Activated T-helper 2 cell treated with anti-CD3 and anti-CD28 coated beads, Interferon-gamma antibody, Interleukin-2, Interleukin-4, amounts not matched to agents 10 μg/mL and 5 μg/mL and 100 μg/mL, durations not matched to agents 14 hours and 24 hours and 36 hours (primary cell): ENCODE measurements at regions not wholly inside any gene's neighbourhood (a gene's known extent, or its start where the extent isn't known, plus 50 kb on each side); places are given as distances from the start of the nearest gene placed in this dataset.
A peak's percentile ranks its signal among the peaks of the same experiment; 100 is the strongest.
"Not testable (repeated sequence)": the region's sequence is repeated elsewhere in the genome, so short reads cannot be mapped to it uniquely, and the experiment has no call there.

Experiments
- DNase-seq: peaks from one replicate; pipeline ENCODE4 v3.0.0; 2021; ENCODE audit warnings: low spot score
- H3K27ac Mint-ChIP-seq: one replicate; pipeline ENCODE4 v1.8.0; 2021; ENCODE audit warnings: mixed read lengths
- H3K27me3 Mint-ChIP-seq: one replicate; pipeline ENCODE4 v1.8.0; 2021; ENCODE audit warnings: low read depth, mixed read lengths
- H3K36me3 Mint-ChIP-seq: one replicate; pipeline ENCODE4 v1.8.0; 2021; ENCODE audit warnings: low read depth, mixed read lengths
- H3K4me1 Mint-ChIP-seq: one replicate; pipeline ENCODE4 v1.8.0; 2021; ENCODE audit warnings: low read depth, mixed read lengths
- H3K4me3 Mint-ChIP-seq: one replicate; pipeline ENCODE4 v1.8.0; 2021; ENCODE audit warnings: low read depth, mild to moderate bottlenecking, moderate library complexity, mixed read lengths
- H3K9me3 Mint-ChIP-seq: one replicate; pipeline ENCODE4 v1.8.0; 2021; ENCODE audit warnings: mixed read lengths
- intact Hi-C: fragments of 100-400 bp; cut with micrococcal nuclease; formaldehyde crosslinking; loops from one replicate; pipeline ENCODE4 v1.15.1; 2023

- H3K27me3 Mint-ChIP-seq, DNase-seq, H3K4me1 Mint-ChIP-seq, H3K4me3 Mint-ChIP-seq, H3K27ac Mint-ChIP-seq, H3K36me3 Mint-ChIP-seq, intact Hi-C loops: not testable (repeated sequence)
- H3K9me3 Mint-ChIP-seq, result peaks cover 30% of the 10 kb centered on the region
These were observed 1879.4 kb upstream of the CELF4 start for GRCh38 chr18:39444957-39445356.

DNA sequence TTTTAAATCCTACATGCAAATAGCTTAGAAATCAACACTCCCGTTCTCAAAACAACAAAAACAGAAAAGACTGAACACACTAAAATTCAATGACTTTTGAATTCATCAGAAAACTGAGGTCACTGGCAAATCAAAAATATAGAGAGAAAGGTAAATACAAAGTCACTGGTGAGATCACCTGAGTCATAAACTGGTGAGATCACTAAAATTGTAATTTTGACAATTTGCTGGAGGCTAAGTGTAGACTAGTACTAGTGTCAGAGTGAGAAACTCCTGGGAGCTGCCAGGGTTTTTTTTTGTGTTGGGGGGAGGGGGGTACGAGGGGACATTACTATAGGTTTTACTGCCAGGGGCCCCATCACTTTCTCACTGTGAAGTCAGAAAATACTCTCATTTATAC is 1876.0 kb upstream of the CELF4 start:
- Mint-ChIP-seq H3K36me3 (no peaks in the 10 kb centered on the region), H3K27ac (no peak overlapping the region), H3K4me1 (peaks cover 3% of the 10 kb centered on the region), H3K9me3 (peaks cover 39% of the 10 kb centered on the region), H3K4me3 (no peak overlapping the region), H3K27me3 (no peaks in the 10 kb centered on the region)
- intact Hi-C loops, result no loop called here
- no peak for DNase-seq

DNA sequence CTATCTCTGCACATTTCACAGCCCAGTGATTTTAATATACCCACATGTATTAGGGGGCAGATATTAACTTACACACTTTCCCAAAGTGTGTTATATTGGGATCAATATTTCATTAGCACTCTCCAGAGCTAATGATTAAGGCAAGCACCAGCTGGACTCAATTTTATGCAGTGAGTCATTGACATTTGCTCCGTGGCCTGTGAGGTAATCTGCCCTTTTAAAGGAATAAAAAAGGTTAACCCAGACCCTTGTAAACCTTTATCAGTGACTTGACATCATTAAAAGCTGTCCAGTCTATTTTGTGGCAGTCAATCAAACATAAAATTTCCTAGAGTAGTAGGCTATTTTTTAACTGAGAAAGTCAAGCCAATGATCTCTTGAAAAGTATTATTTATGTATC is 1870.4 kb upstream of the CELF4 start:
- Mint-ChIP-seq H3K4me1 (no peaks in the 10 kb centered on the region), H3K4me3 (no peak overlapping the region), H3K36me3 (no peaks in the 10 kb centered on the region), H3K27me3 (no peaks in the 10 kb centered on the region), H3K27ac (no peak overlapping the region), H3K9me3 (peaks cover 12% of the 10 kb centered on the region)
- intact Hi-C loops, result no loop called here
- DNase-seq, result no peak

DNA sequence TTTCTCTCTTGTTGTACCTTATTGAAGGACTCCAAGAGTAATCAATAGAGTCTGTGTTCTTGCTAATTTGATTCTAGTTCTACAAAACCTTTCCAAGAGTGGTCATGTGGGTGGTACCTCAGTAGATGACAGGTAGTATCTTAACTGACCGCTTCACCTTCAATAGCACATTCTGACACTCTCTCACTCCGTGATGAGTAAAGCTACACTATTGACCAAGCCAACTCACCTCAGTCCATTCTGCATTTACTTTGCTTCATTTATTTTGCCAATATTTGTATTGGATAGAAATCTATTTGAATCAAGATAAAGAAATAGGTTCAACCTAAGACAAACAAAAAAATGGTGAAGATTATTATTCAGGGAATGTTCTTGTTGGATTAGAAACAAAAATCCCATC is 1869.6 kb upstream of the CELF4 start:
- Mint-ChIP-seq H3K36me3 (no peaks in the 10 kb centered on the region), H3K4me3 (no peak overlapping the region), H3K4me1 (no peaks in the 10 kb centered on the region), H3K27me3 (no peaks in the 10 kb centered on the region), H3K27ac (no peak overlapping the region), H3K9me3 (peaks cover 12% of the 10 kb centered on the region)
- DNase-seq, result no peak
- intact Hi-C loops, result no loop called here

DNA sequence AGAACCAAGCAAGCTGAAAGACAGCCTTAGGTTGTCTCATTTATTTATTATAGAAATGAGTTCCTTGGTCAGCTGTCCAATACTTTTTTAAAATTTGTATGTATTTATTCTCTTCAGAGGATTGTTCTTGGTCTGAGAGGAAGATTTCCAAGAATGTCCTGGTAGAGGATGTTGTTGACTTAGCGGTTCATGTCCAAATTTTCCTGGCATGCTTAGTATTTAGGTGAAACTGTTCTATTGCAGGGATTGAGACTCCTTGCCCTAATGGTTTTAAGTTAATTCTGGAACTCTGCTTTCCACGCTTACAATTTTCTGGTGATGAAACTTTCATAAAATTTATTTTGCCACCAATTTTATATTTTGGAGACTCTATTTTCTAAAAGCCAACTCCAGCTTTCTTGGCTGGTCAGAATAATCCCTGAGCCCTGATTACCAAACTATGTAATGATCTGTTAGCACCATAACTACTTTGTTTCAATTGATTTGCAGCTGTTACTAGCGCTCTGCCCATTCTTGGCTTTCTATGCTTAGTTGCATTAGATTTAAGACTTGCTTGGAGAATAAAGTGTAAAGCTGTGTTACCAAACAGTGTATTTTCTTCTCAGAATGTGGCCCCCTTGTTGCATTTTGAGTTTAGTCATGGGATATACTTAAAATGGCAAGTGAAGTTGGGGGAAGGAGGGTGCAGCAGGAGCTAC is 1868.8 kb upstream of the CELF4 start:
- no peak for DNase-seq
- no peaks in the 10 kb centered on the region for H3K27me3 Mint-ChIP-seq
- no peaks in the 10 kb centered on the region for H3K36me3 Mint-ChIP-seq
- intact Hi-C loops, result no loop called here
- H3K4me1 Mint-ChIP-seq, result no peaks in the 10 kb centered on the region
- peaks cover 12% of the 10 kb centered on the region for H3K9me3 Mint-ChIP-seq
- no peak overlapping the region for H3K27ac Mint-ChIP-seq
- H3K4me3 Mint-ChIP-seq, result no peak overlapping the region

DNA sequence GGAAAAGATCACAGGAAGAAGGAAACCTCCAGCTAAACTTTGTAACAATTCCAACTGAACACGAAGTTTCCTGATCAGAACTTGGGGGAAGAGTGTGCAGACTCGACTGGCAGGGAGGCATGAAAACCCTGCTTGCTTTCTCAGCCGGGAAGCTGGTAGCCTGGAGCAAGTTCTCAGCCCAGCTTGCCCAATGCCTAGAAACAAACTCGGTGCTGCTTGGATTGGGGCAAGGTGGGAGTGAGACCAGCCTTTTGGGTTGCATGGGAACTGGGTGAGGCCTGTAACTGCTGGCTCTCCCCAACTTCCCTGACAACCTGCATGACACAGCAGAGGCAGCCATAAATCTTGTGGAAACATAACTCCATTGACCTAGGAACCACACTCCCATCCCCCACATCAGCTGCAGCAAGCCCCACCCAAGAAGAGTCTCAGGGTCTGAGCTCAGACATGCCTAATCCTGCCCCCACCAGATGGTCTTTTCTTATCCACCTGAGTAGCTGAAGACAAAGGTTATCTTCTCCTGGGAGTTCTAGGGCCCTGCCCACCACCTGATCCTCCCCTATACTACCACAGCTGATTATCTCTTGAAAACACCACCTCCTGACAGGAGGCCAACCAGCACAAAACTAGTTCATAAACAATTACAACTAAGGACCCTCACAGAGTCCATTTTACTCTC is 1859.7 kb upstream of the CELF4 start:
- no peak for DNase-seq
- no peaks in the 10 kb centered on the region for H3K27me3 Mint-ChIP-seq
- no peak overlapping the region for H3K27ac Mint-ChIP-seq
- H3K4me3 Mint-ChIP-seq, result no peak overlapping the region
- peaks cover 19% of the 10 kb centered on the region for H3K9me3 Mint-ChIP-seq
- intact Hi-C loops, result no loop called here
- H3K36me3 Mint-ChIP-seq, result no peaks in the 10 kb centered on the region
- H3K4me1 Mint-ChIP-seq, result no peaks in the 10 kb centered on the region

DNA sequence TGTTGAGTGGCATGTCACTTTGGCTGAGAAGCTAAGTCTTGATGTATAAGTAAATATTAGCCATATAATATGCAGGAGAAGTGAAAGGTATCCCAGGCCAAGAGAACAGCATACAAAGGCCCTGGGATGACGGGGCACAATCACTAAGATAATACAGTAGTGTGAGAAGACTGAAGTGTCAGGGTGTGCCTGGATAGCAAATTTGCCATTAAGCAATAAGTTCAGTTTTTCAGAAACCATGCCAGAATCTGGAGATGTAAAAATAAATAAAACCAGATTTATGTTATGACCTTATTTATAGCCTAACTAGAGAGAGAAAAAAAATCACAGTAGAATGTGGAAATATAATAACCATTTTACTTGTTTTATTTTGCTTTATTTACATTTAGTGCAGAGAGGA is 1858.7 kb upstream of the CELF4 start:
- H3K36me3 Mint-ChIP-seq, result no peaks in the 10 kb centered on the region

GRCh38 chr18:39421276-39421675 is 1855.7 kb upstream of the CELF4 start:
- H3K4me3 Mint-ChIP-seq, result no peak overlapping the region
- intact Hi-C loops, result no loop called here
- peaks cover 8% of the 10 kb centered on the region for H3K9me3 Mint-ChIP-seq
- no peaks in the 10 kb centered on the region for H3K36me3 Mint-ChIP-seq
- H3K4me1 Mint-ChIP-seq, result no peaks in the 10 kb centered on the region
- H3K27me3 Mint-ChIP-seq, result no peaks in the 10 kb centered on the region
- no peak overlapping the region for H3K27ac Mint-ChIP-seq
- DNase-seq, result no peak

More for the DNA sequence above, 1858.7 kb upstream of the CELF4 start:
- intact Hi-C loops, result no loop called here
- no peak overlapping the region for H3K4me3 Mint-ChIP-seq
- DNase-seq, result no peak
- no peaks in the 10 kb centered on the region for H3K4me1 Mint-ChIP-seq
- no peak overlapping the region for H3K27ac Mint-ChIP-seq
- no peaks in the 10 kb centered on the region for H3K27me3 Mint-ChIP-seq
- H3K9me3 Mint-ChIP-seq, result peaks cover 19% of the 10 kb centered on the region

- peaks cover 2% of the 10 kb centered on the region for H3K4me1 Mint-ChIP-seq
- intact Hi-C loops, result no loop called here
- H3K27me3 Mint-ChIP-seq, result no peaks in the 10 kb centered on the region
- no peak overlapping the region for H3K27ac Mint-ChIP-seq
- H3K9me3 Mint-ChIP-seq, result no peaks in the 10 kb centered on the region
- no peaks in the 10 kb centered on the region for H3K36me3 Mint-ChIP-seq
- DNase-seq, result no peak
- no peak overlapping the region for H3K4me3 Mint-ChIP-seq
These were observed 1853.7 kb upstream of the CELF4 start for GRCh38 chr18:39419315-39419714.

GRCh38 chr18:39415471-39415870 is 1849.9 kb upstream of the CELF4 start:
- Mint-ChIP-seq H3K27me3 (no peaks in the 10 kb centered on the region), H3K27ac (no peak overlapping the region), H3K4me1 (peaks cover 7% of the 10 kb centered on the region), H3K9me3 (no peaks in the 10 kb centered on the region), H3K36me3 (no peaks in the 10 kb centered on the region), H3K4me3 (no peak overlapping the region)
- intact Hi-C loops, result loop anchor here (2.0 kb wide), 1 partner anchor 475 kb away; no protein-coding TSS in a partner anchor
- no peak for DNase-seq

- Mint-ChIP-seq H3K36me3 (no peaks in the 10 kb centered on the region), H3K4me1 (peaks cover 7% of the 10 kb centered on the region), H3K27me3 (no peaks in the 10 kb centered on the region), H3K4me3 (peak overlapping the region; percentile 23), H3K27ac (no peak overlapping the region), H3K9me3 (no peaks in the 10 kb centered on the region)
- intact Hi-C loops, result loop anchor here (2.0 kb wide), 1 partner anchor 473 kb away; no protein-coding TSS in a partner anchor
- no peak for DNase-seq
These were observed 1848.6 kb upstream of the CELF4 start for GRCh38 chr18:39414009-39414700.

DNA sequence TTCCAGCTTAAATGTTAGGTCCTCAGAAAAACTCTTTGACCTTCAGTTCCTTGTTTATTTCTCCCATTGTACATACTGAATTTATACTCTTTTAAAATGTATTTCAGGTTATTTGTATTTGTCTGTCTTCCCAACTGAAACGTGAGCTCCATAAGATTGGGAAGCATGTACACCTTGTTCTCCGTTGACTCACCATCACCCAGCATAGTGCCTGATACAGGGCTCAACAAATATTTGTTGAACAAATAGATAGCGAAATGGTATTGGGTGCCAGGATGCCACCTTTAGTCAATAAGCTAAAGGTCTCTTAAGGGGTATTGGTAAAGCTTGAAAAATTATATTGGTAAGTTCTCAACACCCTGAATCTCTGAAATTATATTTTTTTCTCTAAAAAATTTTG is 1841.3 kb upstream of the CELF4 start:
- peaks cover 3% of the 10 kb centered on the region for H3K9me3 Mint-ChIP-seq
- H3K4me1 Mint-ChIP-seq, result no peaks in the 10 kb centered on the region
- H3K27me3 Mint-ChIP-seq, result no peaks in the 10 kb centered on the region
- H3K4me3 Mint-ChIP-seq, result no peak overlapping the region
- no peaks in the 10 kb centered on the region for H3K36me3 Mint-ChIP-seq
- no peak overlapping the region for H3K27ac Mint-ChIP-seq
- intact Hi-C loops, result no loop called here
- DNase-seq, result no peak

- Mint-ChIP-seq H3K36me3 (no peaks in the 10 kb centered on the region), H3K4me1 (no peaks in the 10 kb centered on the region), H3K27me3 (no peaks in the 10 kb centered on the region), H3K4me3 (no peak overlapping the region), H3K27ac (no peak overlapping the region), H3K9me3 (no peaks in the 10 kb centered on the region)
- intact Hi-C loops, result no loop called here
- DNase-seq, result no peak
These were observed 1837.5 kb upstream of the CELF4 start for GRCh38 chr18:39403121-39403520.
